Fibroblast of lung (primary cell): ENCODE measurements at regions not wholly inside any gene's neighbourhood (a gene's known extent, or its start where the extent isn't known, plus 50 kb on each side); places are given as distances from the start of the nearest gene placed in this dataset.

Experiments used
- DNase-seq, 2 donors: peaks; one replicate each; pipeline versions ENCODE4 v3.0.0 to v3.0.0-alpha.2; 2010; ENCODE audit warnings: low read depth in 2 of 2
- H2AFZ ChIP-seq: 2 replicates; pipeline ENCODE4 v1.5.1; 2012; ENCODE audit warnings: low read length, control low read depth, inconsistent platforms
- H3K27ac ChIP-seq: 2 replicates; pipeline ENCODE4 v1.5.1; 2011; ENCODE audit warnings: low read length, control low read depth; ENCODE audit not compliant: insufficient read depth
- H3K27me3 ChIP-seq: 2 replicates; pipeline ENCODE4 v1.5.1; 2011; ENCODE audit warnings: mild to moderate bottlenecking, low read length; ENCODE audit not compliant: control insufficient read depth, insufficient read depth
- H3K36me3 ChIP-seq: 2 replicates; pipeline ENCODE4 v1.5.1; 2011; ENCODE audit warnings: low read length; ENCODE audit not compliant: control insufficient read depth, insufficient read depth
- H3K4me1 ChIP-seq: 2 replicates; pipeline ENCODE4 v1.5.1; 2011; ENCODE audit warnings: low read length; ENCODE audit not compliant: control insufficient read depth, insufficient read depth; ENCODE audit errors: extremely low read depth
- H3K4me2 ChIP-seq: 2 replicates; pipeline ENCODE4 v1.5.1; 2011; ENCODE audit warnings: low read length, control low read depth; ENCODE audit not compliant: insufficient read depth; ENCODE audit errors: extremely low read depth
- H3K4me3 ChIP-seq, 4 experiments: fragments of 200-600 bp in 1 of 4; sonication (generic) in 1 of 4; replicated peaks in 1 of 4; 2 replicates each; pipeline ENCODE4 v1.5.1; 2011 to 2016; ENCODE audit warnings: low read length in 4 of 4, low read depth in 3 of 4, mild to moderate bottlenecking in 3 of 4, control low read depth in 2 of 4, inconsistent platforms in 1 of 4, mixed read lengths in 1 of 4; ENCODE audit not compliant: insufficient read depth in 1 of 4; ENCODE audit errors: control extremely low read depth in 1 of 4
- H3K79me2 ChIP-seq: 2 replicates; pipeline ENCODE4 v1.5.1; 2012; ENCODE audit warnings: mild to moderate bottlenecking, low read length, inconsistent platforms; ENCODE audit not compliant: control insufficient read depth, insufficient read depth
- H3K9ac ChIP-seq: 2 replicates; pipeline ENCODE4 v1.5.1; 2011; ENCODE audit warnings: mild to moderate bottlenecking, low read length, control low read depth; ENCODE audit not compliant: insufficient read depth
- H3K9me3 ChIP-seq: 2 replicates; pipeline ENCODE4 v1.5.1; 2012; ENCODE audit warnings: low read depth, low read length; ENCODE audit not compliant: control insufficient read depth, insufficient read depth
- H4K20me1 ChIP-seq: 2 replicates; pipeline ENCODE4 v1.5.1; 2011; ENCODE audit warnings: low read length; ENCODE audit not compliant: control insufficient read depth, insufficient read depth; ENCODE audit errors: extremely low read depth
- CTCF ChIP-seq, 2 donors: IDR thresholded peaks in 1 of 2; conservative IDR thresholded peaks in 1 of 2; 1 replicate in 1 of 2; 2 replicates in 1 of 2; pipeline ENCODE4 v1.5.1; 2011 to 2012; ENCODE audit warnings: low read length in 2 of 2, control low read depth in 1 of 2, inconsistent platforms in 1 of 2, low read depth in 1 of 2, mild to moderate bottlenecking in 1 of 2
- EZH2 ChIP-seq: IDR thresholded peaks from 2 replicates; pipeline ENCODE4 v1.5.1; 2012; ENCODE audit warnings: low read length, control low read depth, mild to moderate bottlenecking; ENCODE audit errors: missing control alignments

GRCh38 chr2:221309892-221310583 is 262.1 kb downstream of the EPHA4 start:
- no peak overlapping the region for H2AFZ ChIP-seq
- no peak overlapping the region for H3K9ac ChIP-seq
- no peaks in the 10 kb centered on the region for H3K79me2 ChIP-seq
- no peaks in the 10 kb centered on the region for H3K9me3 ChIP-seq
- no peak for DNase-seq
- H3K36me3 ChIP-seq = no peaks in the 10 kb centered on the region
- no peak overlapping the region for H3K4me2 ChIP-seq
- H3K27ac ChIP-seq = no peak overlapping the region
- H3K4me3 ChIP-seq = no peak overlapping the region
- H3K4me1 ChIP-seq = no peaks in the 10 kb centered on the region
- no peaks in the 10 kb centered on the region for H3K27me3 ChIP-seq
- H4K20me1 ChIP-seq = no peaks in the 10 kb centered on the region
- no peak for TF ChIP-seq CTCF (conservative IDR thresholded peaks at IDR 0.05 in 1 of 2, IDR thresholded peaks at IDR 0.05 in 1 of 2; ENCODE audit: low read depth in 1 of 2, low read length in 2 of 2)
- no peak for TF ChIP-seq EZH2

GRCh38 chr2:221310730-221311129 is 261.4 kb downstream of the EPHA4 start:
- Histone ChIP-seq H3K4me2 (no peak overlapping the region), H3K27me3 (no peaks in the 10 kb centered on the region), H2AFZ (no peak overlapping the region), H3K27ac (no peak overlapping the region), H3K36me3 (no peaks in the 10 kb centered on the region), H4K20me1 (no peaks in the 10 kb centered on the region), H3K9ac (no peak overlapping the region), H3K9me3 (no peaks in the 10 kb centered on the region), H3K4me3 (no peak overlapping the region), H3K4me1 (no peaks in the 10 kb centered on the region), H3K79me2 (no peaks in the 10 kb centered on the region)
- TF ChIP-seq EZH2 = no peak
- no peak for TF ChIP-seq CTCF (conservative IDR thresholded peaks at IDR 0.05 in 1 of 2, IDR thresholded peaks at IDR 0.05 in 1 of 2; ENCODE audit: low read depth in 1 of 2, low read length in 2 of 2)
- no peak for DNase-seq

- H3K4me3 ChIP-seq = no peak overlapping the region
- no peaks in the 10 kb centered on the region for H3K9me3 ChIP-seq
- no peak overlapping the region for H3K9ac ChIP-seq
- H3K36me3 ChIP-seq = no peaks in the 10 kb centered on the region
- H2AFZ ChIP-seq = no peak overlapping the region
- H3K79me2 ChIP-seq = no peaks in the 10 kb centered on the region
- H3K27ac ChIP-seq = no peak overlapping the region
- H4K20me1 ChIP-seq = no peaks in the 10 kb centered on the region
- H3K4me1 ChIP-seq = no peaks in the 10 kb centered on the region
- no peak overlapping the region for H3K4me2 ChIP-seq
- no peak for TF ChIP-seq EZH2
- no peak for TF ChIP-seq CTCF (conservative IDR thresholded peaks at IDR 0.05 in 1 of 2, IDR thresholded peaks at IDR 0.05 in 1 of 2; ENCODE audit: low read depth in 1 of 2, low read length in 2 of 2)
- H3K27me3 ChIP-seq = no peaks in the 10 kb centered on the region
- DNase-seq = no peak
Observed at GRCh38 chr2:221312634-221313033, 259.5 kb downstream of the EPHA4 start.
